ENCODE measurements at regions not wholly inside any gene's neighbourhood (a gene's known extent, or its start where the extent isn't known, plus 50 kb on each side); places are given as distances from the start of the nearest gene placed in this dataset.

- TF ChIP-seq POLR2A (IDR thresholded peaks at IDR 0.05; ENCODE audit: low read depth, low read length) = no peak
- no peak for TF ChIP-seq POLR2AphosphoS5 (IDR thresholded peaks at IDR 0.05; ENCODE audit: low read depth, low read length)
- TF ChIP-seq SPI1 (IDR thresholded peaks at IDR 0.05; ENCODE audit: low read depth, low read length) = no peak
- TF ChIP-seq TAF1 (IDR thresholded peaks at IDR 0.05; ENCODE audit: low read depth, low read length) = no peak
- TF ChIP-seq PAX5 (IDR thresholded peaks at IDR 0.05; ENCODE audit: insufficient read depth, low read length, severe bottlenecking) = no peak
Measured at GRCh38 chr17:5661491-5662125, 77.3 kb upstream of the NLRP1 start.
